ENCODE measurements at regions not wholly inside any gene's neighbourhood (a gene's known extent, or its start where the extent isn't known, plus 50 kb on each side); places are given as distances from the start of the nearest gene placed in this dataset.

GRCh38 chr2:188000189-188000588 is 291.5 kb upstream of the GULP1 start:
- H3K9me3 Mint-ChIP-seq, result no peaks in the 10 kb centered on the region
- peaks cover 41% of the 10 kb centered on the region for H3K4me1 ChIP-seq (ENCODE audit: insufficient read depth)
- TF ChIP-seq JUNB (IDR thresholded peaks at IDR 0.05; ENCODE audit: unreplicated experiment) (no peak), ZNF462 (CRISPR knock-in tag; IDR thresholded peaks at IDR 0.05) (no peak), ETS1 (IDR thresholded peaks at IDR 0.05) (no peak), EZH2phosphoT487 (IDR thresholded peaks at IDR 0.05; ENCODE audit: unreplicated experiment) (no peak), POLR2AphosphoS5 (IDR thresholded peaks at IDR 0.05; ENCODE audit: low read depth) (no peak), REST (IDR thresholded peaks at IDR 0.05; ENCODE audit: unreplicated experiment) (no peak), EZH2 (IDR thresholded peaks at IDR 0.05; ENCODE audit: low read depth, unreplicated experiment) (no peak), CTCF (conservative IDR thresholded peaks at IDR 0.05; ENCODE audit: low read depth in 2 of 2) (no peak)
- no peaks in the 10 kb centered on the region for H4K20me1 ChIP-seq (replicated peaks; ENCODE audit: insufficient read depth)
- DNase-seq (ENCODE audit: low spot score) (no peak), ATAC-seq (no peak)
- H2AFZ ChIP-seq, result no peak overlapping the region
- no peaks in the 10 kb centered on the region for H3K27me3 Mint-ChIP-seq (ENCODE audit: insufficient read depth, low read depth, poor library complexity)
- no peaks in the 10 kb centered on the region for H3K9me2 ChIP-seq (ENCODE audit: insufficient read depth)
- H3K4me1 Mint-ChIP-seq, result peaks cover 47% of the 10 kb centered on the region
- 0 out of 2 replicates have a peak overlapping the region, but pooled peaks have one; percentile 7 for H3K4me2 ChIP-seq
- no peak overlapping the region for H3K27ac Mint-ChIP-seq
- H3K36me3 ChIP-seq (ENCODE audit: insufficient read depth), result no peaks in the 10 kb centered on the region
- H3K79me2 ChIP-seq (replicated peaks; ENCODE audit: insufficient read depth), result no peaks in the 10 kb centered on the region
- H3F3A ChIP-seq (replicated peaks; ENCODE audit: low read depth), result no peaks in the 10 kb centered on the region
- no peaks in the 10 kb centered on the region for H3K27me3 ChIP-seq (ENCODE audit: insufficient read depth)
- H3K4me3 ChIP-seq, result no peak overlapping the region
- H3K36me3 Mint-ChIP-seq (ENCODE audit: low read depth), result no peaks in the 10 kb centered on the region
- no peak overlapping the region for H3K4me3 Mint-ChIP-seq
- no peak overlapping the region for H3K27ac ChIP-seq (ENCODE audit: low read depth)
